GM19193 (cell line): ENCODE measurements at regions not wholly inside any gene's neighbourhood (a gene's known extent, or its start where the extent isn't known, plus 50 kb on each side); places are given as distances from the start of the nearest gene placed in this dataset.

ENCODE experiments used
- POLR2A ChIP-seq: IDR thresholded peaks from 4 replicates; pipeline ENCODE4 v1.6.1; 2011; ENCODE audit not compliant: insufficient read depth, insufficient read length; ENCODE audit errors: extremely low read depth

DNA sequence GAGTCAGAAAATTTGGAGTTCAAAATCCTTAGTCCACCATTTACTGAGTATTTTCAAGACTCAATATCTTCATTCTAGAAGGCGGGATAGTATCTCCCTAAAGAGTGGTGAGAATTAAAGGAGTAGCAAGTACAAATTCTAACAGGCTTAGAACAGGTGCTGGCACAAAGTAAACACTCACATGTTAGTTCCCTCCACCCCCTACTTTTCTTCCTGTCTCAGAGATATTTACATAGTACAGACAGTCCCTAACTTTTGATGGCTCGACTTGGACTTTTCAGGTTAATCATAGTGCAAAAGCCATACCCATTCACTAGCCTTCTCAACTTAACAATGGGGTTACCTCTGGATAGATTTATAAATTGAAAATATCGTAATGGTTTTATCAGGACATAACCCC, 476.2 kb upstream of the RASGRP1 start:
- TF ChIP-seq POLR2A: no peak

DNA sequence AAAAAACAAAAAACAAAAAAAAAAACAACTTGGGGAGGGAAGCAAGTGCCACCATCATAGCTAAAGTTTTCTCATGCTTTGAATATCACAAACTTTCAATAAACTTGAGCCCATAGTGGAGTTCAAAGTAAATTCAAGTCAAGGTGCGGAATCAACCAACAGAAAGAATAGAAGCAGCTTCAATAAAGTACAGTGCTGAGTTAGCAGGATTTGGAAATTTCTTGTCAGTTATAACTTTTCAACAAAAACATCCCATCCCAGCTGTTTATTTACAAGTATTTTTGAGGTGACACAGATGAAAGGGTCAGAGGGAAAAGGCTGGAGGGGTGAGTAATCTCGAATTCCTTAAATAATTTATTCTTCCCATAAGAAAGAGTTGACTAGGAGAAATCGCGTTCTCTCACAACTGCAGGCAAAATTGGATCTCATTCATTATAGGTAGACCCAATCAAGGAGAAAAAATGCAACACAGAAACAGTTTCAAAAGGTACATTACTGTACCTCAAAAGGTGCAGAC, 477.4 kb upstream of the RASGRP1 start:
- TF ChIP-seq POLR2A: no peak

DNA sequence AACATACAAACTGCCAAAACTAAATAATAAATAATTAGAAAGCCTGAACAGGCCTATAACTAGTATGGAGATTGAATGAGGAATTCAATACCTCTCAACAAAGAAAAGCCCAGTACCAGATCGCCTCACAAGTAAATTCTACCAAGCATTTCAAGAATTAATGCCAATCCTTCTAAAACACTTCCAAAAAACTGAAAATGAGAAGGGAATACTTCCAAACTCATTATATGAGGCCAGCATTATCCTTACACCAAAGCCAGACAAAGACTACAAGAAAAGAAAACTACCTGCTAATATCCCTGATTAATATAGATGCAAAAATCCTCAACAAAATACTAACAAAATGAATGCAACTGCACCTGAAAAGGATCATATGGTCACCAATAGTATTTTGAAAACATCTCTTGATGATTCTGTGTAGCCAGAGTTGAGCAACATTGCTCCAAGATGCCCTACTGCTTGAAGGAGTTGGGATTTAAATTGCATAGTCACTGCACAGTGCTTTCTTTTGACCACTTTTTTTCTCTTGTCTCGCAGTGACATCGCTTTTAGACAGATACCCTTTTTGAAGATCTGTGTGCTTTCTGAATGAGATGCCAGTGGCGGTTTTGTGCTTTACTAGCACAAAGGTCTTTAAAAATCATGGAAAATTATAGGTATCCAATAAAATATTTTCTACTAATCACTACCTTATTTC, 487.2 kb upstream of the RASGRP1 start:
- no peak for TF ChIP-seq POLR2A

DNA sequence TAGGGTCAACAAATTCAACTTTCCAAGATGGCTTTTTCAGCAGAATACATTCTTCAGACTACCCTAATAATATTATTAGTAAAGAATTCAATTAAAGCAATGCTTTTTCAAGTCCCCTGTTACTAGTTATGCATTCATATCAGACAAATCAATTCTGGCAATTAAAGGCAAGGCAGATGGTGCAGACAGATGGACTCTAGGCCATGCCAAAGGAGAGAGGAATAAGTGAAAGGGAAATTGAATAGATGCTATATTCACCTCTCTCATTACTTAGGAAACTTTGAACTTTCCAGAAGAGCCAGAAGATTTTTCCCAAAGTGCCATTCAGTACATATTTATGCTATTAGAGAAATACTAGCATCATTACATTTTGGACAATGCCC, 487.7 kb upstream of the RASGRP1 start:
- TF ChIP-seq POLR2A: no peak

DNA sequence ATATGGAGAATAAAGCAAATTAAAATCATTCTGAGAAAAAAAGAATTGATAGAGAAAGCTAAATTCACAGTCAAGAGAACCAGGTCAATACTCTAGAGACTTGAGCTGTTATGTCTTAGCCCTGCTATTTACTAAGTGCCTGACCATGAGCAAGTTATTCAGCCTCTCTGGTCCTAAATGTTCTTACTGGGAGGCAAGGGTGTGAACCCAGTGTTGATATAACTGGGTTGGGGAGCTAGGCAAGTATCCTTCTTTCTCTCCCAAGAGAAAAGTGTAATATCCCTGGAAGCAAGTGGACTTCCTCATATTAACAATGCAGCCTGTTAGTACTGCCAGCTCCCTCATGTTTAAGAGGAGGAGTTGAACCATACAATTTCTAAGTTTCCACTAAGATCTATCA, 488.9 kb upstream of the RASGRP1 start:
- TF ChIP-seq POLR2A: no peak

DNA sequence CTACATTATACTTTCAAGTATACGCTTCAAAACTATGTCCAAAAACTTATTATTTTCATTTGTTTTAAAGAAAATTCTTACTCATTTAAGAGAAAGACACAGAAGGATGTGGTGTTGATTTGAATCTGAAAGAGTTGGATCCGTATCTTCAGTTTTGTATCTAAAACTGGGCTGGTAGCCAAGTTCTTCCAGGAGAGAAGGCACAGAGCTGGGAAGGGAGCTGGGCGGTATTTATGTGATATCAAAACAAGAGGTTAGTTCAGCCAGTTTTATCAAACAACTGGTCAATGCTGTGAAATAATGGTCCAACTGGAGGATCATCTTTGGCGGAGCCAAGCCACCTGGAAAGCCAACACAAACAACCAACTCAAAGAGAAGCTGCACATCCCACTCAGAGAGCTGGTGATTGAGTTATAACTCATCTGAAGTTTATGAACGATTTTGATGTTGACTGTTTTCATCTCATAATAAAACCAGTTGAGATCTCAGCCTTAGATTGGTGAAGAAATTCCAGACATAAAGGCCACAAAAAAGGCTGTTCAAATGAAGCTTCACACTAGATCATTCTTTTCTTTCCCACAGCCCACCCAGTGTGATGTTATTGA, 489.6 kb upstream of the RASGRP1 start:
- no peak for TF ChIP-seq POLR2A

DNA sequence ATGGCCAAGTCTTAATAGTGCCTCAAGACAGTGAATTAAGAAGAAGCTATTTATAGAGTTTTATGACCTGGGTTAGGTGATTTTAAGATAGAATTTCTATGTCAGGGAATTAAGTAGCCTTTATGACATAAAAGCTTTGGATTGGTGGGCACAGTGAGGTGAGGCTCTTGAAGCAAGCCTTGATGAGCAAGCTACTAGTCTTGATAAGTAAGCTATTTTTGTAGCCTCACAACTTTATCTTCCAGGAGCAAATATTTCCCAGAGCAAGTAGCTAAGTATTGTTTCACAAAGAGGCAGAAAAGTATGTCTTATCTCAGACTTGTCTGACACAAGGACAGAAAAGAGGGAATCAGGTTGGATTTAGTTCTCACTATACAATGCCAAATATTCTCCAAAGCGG, 491.7 kb upstream of the RASGRP1 start:
- TF ChIP-seq POLR2A: no peak

DNA sequence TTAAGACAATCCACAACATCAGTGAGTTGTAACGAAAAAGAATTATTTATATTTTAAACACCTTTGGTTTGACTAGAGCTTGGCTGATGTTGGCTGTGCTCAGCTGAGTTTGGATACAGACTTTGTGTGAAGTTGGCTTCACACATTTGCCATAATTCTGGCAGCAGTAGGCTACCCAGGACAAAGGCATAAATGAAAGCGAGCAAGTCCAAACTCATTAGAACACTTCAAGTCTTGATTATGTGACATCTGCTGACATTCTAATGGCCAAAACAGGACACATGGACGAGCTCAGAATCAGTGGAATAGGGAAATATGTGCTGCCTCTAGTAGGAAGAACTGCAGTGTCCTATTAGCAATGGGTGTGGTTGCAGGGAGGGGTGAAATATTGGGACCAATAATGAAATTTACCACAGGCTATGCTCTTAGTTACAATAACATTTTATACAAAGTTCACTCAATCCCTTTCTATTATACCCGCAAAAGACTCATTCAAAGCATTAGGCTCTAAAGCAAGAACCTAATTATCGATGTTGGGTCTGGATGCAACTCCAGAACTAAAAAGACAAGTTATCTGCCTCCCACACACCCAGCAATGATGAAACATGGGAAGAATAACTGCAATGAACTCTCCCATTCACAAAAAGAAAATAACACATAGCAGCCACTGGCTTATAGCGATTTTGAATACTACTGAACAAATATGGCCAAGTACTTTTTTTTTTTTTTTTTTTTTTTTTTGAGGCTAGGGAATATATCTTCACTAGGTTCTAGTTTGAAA, 493.9 kb upstream of the RASGRP1 start:
- TF ChIP-seq POLR2A: no peak

DNA sequence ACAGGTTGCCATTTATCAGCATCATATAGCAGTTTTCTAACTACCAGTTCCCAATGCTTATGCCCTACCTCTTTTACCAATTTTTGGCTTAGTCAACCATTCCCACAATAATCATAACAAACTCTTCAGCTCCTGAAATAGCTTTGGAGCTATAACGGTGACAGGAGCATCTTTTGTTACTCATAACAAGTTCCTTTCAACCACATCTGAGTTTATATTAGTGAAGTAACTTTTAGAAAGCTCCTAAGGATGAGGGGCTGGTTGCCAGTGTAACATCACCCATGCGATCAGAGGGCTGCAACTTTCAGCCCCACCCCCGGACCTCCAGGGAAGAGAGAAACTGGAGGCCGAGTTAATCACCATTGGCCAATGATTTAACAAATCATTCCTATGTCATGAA, 495.3 kb upstream of the RASGRP1 start:
- no peak for TF ChIP-seq POLR2A

DNA sequence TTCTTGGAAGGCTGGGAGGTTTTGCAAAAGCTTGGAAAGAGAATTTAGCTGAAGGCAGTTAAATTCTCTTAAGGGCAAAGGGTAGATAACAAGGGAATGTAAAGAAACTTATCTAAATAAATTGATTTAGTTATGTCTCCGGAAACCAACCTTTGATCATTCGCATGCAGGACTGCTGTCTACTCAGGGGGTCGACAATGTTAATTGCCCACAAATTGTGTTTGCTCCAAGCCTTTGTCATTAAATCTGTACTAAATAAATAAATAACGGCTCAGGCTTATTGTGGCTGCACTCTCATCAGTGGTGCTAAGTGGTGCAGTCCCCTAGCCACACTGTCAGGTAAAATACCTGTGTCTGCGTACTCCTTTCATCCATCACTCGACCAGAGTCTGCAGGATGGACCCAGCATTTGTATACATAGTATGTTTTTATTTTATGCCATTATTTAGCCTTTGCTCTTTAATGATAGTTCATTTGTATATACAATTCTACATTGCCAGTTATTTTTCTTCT, 497.4 kb upstream of the RASGRP1 start:
- TF ChIP-seq POLR2A: no peak

DNA sequence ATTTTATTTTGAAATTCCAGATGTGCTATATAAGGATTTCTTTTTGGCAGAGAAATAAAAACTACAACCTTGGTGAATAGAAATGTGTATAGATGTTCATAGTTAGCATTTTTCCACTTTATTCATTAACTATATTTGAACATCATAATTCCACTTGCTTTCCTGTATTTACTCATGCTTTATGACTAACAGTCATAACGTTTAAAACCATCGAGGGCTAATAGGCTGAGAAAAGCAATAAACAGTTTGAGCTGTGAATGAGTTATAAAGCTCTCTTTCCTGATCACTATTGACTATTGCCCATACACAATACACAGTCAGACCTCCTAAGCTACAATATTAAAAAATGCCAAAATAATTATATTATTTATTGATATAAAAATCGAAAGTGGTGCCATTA, 502.1 kb upstream of the RASGRP1 start:
- TF ChIP-seq POLR2A: no peak

DNA sequence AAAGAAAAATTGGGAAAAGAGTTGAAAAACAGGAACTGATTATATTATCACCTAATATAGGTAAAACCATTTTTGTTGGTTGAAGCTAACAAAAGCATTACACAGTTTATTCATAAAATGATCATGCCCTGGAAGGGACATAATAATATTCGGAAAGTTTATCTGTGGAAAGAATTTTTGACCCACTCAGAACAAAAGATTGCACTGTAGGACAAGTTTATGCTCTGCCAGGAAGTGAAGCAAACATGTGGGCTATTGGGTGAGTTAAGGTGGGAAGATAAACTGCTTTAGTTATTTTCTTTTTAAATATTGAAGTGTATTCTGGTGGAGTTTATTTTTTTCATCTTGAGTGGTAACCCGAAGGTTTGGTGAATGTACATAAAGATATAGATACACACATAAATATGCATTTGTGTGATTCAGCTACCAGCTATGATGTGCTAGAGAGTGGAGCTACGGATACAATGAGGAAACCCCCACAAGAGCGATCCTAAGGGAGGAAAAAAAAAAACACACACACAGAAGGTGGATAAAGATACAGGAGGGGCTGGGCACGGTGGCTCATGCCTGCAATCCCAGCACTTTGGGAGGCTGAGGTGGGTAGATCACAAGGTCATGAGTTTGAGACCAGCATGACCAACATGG, 506.4 kb upstream of the THBS1 start:
- TF ChIP-seq POLR2A: no peak

DNA sequence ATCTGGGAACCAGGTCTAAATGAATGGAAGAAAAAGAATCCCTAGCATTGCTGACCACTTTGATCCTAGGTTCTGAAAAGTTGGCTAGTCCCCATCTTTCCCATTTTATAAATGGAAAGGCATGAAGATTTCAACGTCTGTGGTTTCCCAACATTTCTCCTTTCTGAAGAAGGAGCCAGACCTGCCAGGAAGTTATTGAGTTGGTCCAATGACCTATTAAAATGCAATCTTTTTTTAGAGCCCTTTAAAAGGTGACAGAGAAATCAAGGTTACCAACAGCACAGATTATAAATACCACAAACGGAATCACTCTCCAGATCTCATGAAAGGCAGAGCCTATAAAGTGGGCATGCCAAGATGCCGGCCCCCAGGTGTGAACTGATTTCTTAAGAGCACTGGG, 505.6 kb upstream of the THBS1 start:
- no peak for TF ChIP-seq POLR2A

DNA sequence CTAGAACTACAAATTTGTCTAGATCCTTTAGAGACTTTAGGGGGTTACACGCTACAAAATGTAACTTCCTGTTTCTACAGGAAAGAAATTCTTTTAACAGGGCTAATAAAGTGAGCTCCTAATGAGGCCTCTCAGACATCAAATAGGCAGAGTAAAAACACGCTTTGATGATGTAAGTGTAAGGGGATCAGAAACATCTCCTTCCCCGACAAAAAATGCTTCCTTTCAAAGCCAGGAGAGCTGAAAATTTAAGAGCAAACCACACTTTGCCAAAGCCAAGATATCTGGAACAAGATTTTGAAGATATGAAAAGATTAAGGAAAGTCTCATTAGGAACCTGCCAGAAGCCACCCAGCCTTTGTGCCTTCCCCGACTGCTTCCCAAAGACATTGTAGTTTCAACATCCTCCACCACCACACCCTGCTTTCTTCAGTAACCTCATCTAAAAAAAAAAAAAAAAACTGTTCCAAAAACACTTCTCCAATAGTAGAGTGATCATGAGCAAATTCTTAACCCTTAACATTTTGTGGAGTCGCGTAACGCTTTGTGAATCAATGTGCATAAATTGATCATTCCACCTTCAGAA, 505.0 kb upstream of the THBS1 start:
- no peak for TF ChIP-seq POLR2A

DNA sequence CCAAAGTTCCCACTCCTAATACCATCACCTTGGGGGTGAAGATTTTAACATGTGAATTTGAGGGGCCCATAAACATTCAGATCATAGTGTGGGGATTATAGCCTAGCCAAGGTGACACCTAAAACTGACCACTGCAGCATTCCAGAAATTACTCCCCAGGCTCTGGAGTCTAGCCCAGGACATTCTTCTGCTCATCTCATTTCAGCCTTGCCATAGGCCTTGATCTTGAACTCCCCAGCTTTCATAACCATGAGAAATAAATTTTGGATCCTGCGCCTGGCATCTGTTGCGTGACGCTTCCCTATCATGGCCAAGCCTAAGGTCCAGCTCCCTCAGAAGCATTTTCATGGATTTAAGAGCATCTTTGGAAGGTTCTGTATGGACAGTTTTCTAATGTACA, 502.9 kb upstream of the THBS1 start:
- TF ChIP-seq POLR2A: no peak

DNA sequence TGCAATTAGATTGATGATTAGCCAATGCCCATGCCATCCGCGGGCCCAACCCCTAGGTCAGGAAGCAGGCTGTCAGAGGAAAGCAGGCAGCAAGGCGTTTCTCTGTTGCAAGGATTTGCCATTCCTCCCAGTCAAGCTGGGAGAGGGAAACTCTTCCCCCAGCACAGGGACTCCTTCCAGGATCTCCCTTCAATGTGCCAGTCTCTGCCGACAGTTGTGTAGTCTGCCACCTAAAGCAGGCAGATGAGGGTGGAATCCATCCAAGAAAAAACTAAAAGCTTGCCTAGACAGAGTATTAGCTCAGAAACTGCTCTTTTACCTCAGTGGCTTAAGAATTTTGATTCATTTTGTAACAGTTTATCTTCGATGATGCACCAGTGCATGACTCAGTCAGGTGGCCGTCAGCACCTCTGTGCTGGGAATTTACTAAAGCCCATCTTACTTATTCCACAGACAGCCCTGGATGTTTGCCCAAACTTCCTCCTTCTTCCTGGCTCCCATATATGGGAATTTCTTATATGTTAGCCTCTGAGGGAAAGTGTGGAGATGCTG, 501.5 kb upstream of the THBS1 start:
- no peak for TF ChIP-seq POLR2A
